ENCODE measurements at regions not wholly inside any gene's neighbourhood (a gene's known extent, or its start where the extent isn't known, plus 50 kb on each side); places are given as distances from the start of the nearest gene placed in this dataset.

DNA sequence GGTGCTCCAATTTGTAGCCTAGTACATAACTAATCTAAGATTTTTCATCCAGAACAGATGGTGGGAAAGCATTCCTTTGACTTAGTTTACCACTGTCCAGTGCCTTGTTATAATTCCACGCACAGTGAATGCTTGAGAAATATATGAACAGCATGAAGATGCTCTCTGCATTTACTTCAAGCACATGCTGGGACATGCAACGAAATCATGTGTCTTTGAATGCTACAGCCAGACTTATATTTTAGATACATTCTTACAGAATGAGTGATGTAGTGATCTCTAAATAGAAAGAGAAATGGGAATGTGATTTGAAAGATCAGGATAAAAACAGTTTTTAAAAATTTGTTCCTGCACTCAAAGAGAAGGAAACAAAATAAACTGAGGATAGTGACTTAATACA lies 398.3 kb downstream of the FBXO15 start:
- H3K9ac ChIP-seq (ENCODE audit: low read length): no peak overlapping the region

DNA sequence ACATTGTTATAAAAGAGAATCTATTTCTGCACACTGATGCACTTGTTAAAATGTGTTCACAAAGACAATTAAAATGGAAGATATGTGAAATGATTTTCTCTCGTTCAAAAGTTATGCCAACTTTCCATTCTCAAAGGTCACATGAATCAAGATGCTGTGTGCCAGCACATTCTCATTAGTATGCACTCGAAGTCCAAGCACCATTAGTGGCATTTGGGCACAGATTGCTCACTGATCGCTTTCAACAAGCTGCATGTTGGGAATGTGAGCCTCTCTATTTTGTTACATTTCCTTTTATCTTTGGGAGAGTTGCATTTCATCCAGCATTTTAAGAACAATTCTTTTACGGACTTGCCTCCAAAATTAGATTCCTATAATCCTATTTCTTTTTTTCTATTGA lies 398.9 kb downstream of the FBXO15 start:
- Histone ChIP-seq H3K9ac (ENCODE audit: low read length) (no peak overlapping the region), H3K4me3 (ENCODE audit: low read length) (no peak overlapping the region), H3K9me3 (ENCODE audit: insufficient read depth, low read length) (no peaks in the 10 kb centered on the region), H3K79me2 (ENCODE audit: low read length) (no peaks in the 10 kb centered on the region), H3K27me3 (ENCODE audit: low read depth, low read length) (no peaks in the 10 kb centered on the region), H2AFZ (ENCODE audit: low read depth, low read length) (no peak overlapping the region), H3K4me1 (ENCODE audit: low read length) (no peaks in the 10 kb centered on the region), H3K27ac (ENCODE audit: low read length) (no peak overlapping the region), H3K36me3 (replicated peaks; ENCODE audit: low read depth, low read length) (no peaks in the 10 kb centered on the region), H4K20me1 (ENCODE audit: insufficient read depth, low read length) (no peaks in the 10 kb centered on the region), H3K4me2 (ENCODE audit: low read length) (no peak overlapping the region)
- no peak for TF ChIP-seq EZH2phosphoT487 (IDR thresholded peaks at IDR 0.05; ENCODE audit: low read depth)
- TF ChIP-seq, protein P1, sequence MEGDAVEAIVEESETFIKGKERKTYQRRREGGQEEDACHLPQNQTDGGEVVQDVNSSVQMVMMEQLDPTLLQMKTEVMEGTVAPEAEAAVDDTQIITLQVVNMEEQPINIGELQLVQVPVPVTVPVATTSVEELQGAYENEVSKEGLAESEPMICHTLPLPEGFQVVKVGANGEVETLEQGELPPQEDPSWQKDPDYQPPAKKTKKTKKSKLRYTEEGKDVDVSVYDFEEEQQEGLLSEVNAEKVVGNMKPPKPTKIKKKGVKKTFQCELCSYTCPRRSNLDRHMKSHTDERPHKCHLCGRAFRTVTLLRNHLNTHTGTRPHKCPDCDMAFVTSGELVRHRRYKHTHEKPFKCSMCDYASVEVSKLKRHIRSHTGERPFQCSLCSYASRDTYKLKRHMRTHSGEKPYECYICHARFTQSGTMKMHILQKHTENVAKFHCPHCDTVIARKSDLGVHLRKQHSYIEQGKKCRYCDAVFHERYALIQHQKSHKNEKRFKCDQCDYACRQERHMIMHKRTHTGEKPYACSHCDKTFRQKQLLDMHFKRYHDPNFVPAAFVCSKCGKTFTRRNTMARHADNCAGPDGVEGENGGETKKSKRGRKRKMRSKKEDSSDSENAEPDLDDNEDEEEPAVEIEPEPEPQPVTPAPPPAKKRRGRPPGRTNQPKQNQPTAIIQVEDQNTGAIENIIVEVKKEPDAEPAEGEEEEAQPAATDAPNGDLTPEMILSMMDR (IDR thresholded peaks at IDR 0.05; ENCODE audit: low read depth, low read length): no peak

More for the DNA sequence above, 398.3 kb downstream of the FBXO15 start:
- Histone ChIP-seq H3K27me3 (ENCODE audit: low read depth, low read length) (no peaks in the 10 kb centered on the region), H4K20me1 (ENCODE audit: insufficient read depth, low read length) (no peaks in the 10 kb centered on the region), H2AFZ (ENCODE audit: low read depth, low read length) (no peak overlapping the region), H3K36me3 (replicated peaks; ENCODE audit: low read depth, low read length) (no peaks in the 10 kb centered on the region), H3K4me2 (ENCODE audit: low read length) (no peak overlapping the region), H3K79me2 (ENCODE audit: low read length) (no peaks in the 10 kb centered on the region), H3K27ac (ENCODE audit: low read length) (no peak overlapping the region), H3K9me3 (ENCODE audit: insufficient read depth, low read length) (no peaks in the 10 kb centered on the region), H3K4me1 (ENCODE audit: low read length) (no peaks in the 10 kb centered on the region), H3K4me3 (ENCODE audit: low read length) (no peak overlapping the region)
- no peak for TF ChIP-seq EZH2phosphoT487 (IDR thresholded peaks at IDR 0.05; ENCODE audit: low read depth)
- TF ChIP-seq, protein P1 (IDR thresholded peaks at IDR 0.05; ENCODE audit: low read depth, low read length): no peak

DNA sequence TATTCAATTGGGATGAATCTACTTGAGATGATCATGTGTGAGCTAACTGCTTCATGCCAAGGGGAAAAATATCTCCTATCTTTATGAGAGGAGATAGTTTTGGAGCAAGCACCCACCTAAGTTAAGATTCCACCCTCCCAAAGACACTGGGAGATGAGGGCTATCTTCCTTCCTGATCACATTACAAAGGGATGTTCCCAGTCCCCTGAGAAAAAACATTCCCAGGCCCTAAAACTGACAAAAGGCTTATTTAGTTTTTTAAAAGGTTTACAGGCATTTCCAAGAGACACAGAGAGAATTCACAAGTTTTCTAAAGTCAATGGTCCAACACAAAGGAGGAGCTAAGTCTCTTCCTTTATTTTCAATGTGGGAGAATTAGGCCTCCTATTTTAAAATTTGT lies 401.5 kb downstream of the FBXO15 start:
- peaks cover 5% of the 10 kb centered on the region; the same call in 1 of the 2 replicates for H3K27me3 ChIP-seq (ENCODE audit: low read depth, low read length)
- H2AFZ ChIP-seq (ENCODE audit: low read depth, low read length): no peak overlapping the region
- no peak overlapping the region for H3K9ac ChIP-seq (ENCODE audit: low read length)
- no peak overlapping the region for H3K27ac ChIP-seq (ENCODE audit: low read length)
- H3K4me1 ChIP-seq (ENCODE audit: low read length): no peaks in the 10 kb centered on the region
- TF ChIP-seq EZH2phosphoT487 (IDR thresholded peaks at IDR 0.05; ENCODE audit: low read depth): no peak
- TF ChIP-seq, protein P1 (IDR thresholded peaks at IDR 0.05; ENCODE audit: low read depth, low read length): no peak
- no peaks in the 10 kb centered on the region for H3K79me2 ChIP-seq (ENCODE audit: low read length)
- no peaks in the 10 kb centered on the region for H4K20me1 ChIP-seq (ENCODE audit: insufficient read depth, low read length)
- H3K4me3 ChIP-seq (ENCODE audit: low read length): no peak overlapping the region
- H3K4me2 ChIP-seq (ENCODE audit: low read length): no peak overlapping the region
- H3K9me3 ChIP-seq (ENCODE audit: insufficient read depth, low read length): no peaks in the 10 kb centered on the region
- no peaks in the 10 kb centered on the region for H3K36me3 ChIP-seq (replicated peaks; ENCODE audit: low read depth, low read length)

DNA sequence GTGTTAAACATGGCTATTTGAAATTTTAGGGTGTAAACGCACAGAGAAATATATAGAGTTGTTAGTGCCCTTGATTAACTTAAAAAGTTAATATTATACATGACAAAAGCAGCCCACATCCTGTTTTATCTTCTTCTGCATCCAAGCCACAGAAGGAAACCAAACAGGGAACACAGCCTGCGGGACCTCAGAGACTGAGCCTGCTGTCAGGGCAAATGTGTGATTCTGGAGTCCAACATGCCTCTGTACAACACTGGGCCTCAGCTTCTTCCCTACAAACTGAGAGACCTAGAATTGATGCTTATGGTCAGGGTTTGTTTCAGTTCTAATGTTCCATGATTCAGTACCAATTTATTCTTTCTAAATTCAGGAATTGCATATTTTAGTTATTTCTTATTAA lies 404.7 kb downstream of the FBXO15 start:
- no peaks in the 10 kb centered on the region for H3K9me3 ChIP-seq (ENCODE audit: insufficient read depth, low read length)
- H2AFZ ChIP-seq (ENCODE audit: low read depth, low read length): no peak overlapping the region
- no peak overlapping the region for H3K4me2 ChIP-seq (ENCODE audit: low read length)
- H4K20me1 ChIP-seq (ENCODE audit: insufficient read depth, low read length): no peaks in the 10 kb centered on the region
- no peaks in the 10 kb centered on the region for H3K36me3 ChIP-seq (replicated peaks; ENCODE audit: low read depth, low read length)
- H3K4me1 ChIP-seq (ENCODE audit: low read length): no peaks in the 10 kb centered on the region
- H3K9ac ChIP-seq (ENCODE audit: low read length): no peak overlapping the region
- H3K27ac ChIP-seq (ENCODE audit: low read length): no peak overlapping the region
- peaks cover 5% of the 10 kb centered on the region; the same call in 1 of the 2 replicates for H3K27me3 ChIP-seq (ENCODE audit: low read depth, low read length)
- no peak for TF ChIP-seq EZH2phosphoT487 (IDR thresholded peaks at IDR 0.05; ENCODE audit: low read depth)
- H3K4me3 ChIP-seq (ENCODE audit: low read length): no peak overlapping the region
- no peaks in the 10 kb centered on the region for H3K79me2 ChIP-seq (ENCODE audit: low read length)

DNA sequence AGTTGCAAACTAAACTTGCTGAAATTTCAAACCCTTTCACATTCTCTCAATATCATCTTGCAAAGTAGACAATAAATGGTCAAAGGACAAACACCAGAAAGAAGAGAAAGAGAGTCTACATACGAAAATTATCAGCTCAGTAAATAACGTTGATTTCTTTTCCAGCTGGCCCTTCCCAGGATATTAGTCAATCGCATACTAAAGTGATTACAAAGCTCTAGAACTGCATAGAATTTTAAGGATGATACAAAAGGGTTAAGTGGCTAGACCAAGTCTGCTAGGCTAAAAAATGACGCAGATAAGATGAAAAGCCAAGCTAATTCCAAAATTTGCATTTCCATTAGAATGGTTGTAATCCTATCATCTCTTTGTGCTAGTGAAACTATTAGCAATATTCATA lies 405.7 kb downstream of the FBXO15 start:
- H3K79me2 ChIP-seq (ENCODE audit: low read length): no peaks in the 10 kb centered on the region
- no peaks in the 10 kb centered on the region for H4K20me1 ChIP-seq (ENCODE audit: insufficient read depth, low read length)
- H3K4me3 ChIP-seq (ENCODE audit: low read length): no peak overlapping the region
- H3K4me1 ChIP-seq (ENCODE audit: low read length): no peaks in the 10 kb centered on the region
- no peak overlapping the region for H3K27ac ChIP-seq (ENCODE audit: low read length)
- no peak overlapping the region for H3K9ac ChIP-seq (ENCODE audit: low read length)
- peaks cover 5% of the 10 kb centered on the region; the same call in 1 of the 2 replicates for H3K27me3 ChIP-seq (ENCODE audit: low read depth, low read length)
- no peaks in the 10 kb centered on the region for H3K36me3 ChIP-seq (replicated peaks; ENCODE audit: low read depth, low read length)
- no peak for TF ChIP-seq EZH2phosphoT487 (IDR thresholded peaks at IDR 0.05; ENCODE audit: low read depth)
- TF ChIP-seq, protein P1 (IDR thresholded peaks at IDR 0.05; ENCODE audit: low read depth, low read length): no peak
- H2AFZ ChIP-seq (ENCODE audit: low read depth, low read length): no peak overlapping the region
- H3K9me3 ChIP-seq (ENCODE audit: insufficient read depth, low read length): no peaks in the 10 kb centered on the region
- H3K4me2 ChIP-seq (ENCODE audit: low read length): no peak overlapping the region

All from OCI-LY3 (cell line).